ENCODE measurements at regions not wholly inside any gene's neighbourhood (a gene's known extent, or its start where the extent isn't known, plus 50 kb on each side); places are given as distances from the start of the nearest gene placed in this dataset.

- TF ChIP-seq, protein P1, sequence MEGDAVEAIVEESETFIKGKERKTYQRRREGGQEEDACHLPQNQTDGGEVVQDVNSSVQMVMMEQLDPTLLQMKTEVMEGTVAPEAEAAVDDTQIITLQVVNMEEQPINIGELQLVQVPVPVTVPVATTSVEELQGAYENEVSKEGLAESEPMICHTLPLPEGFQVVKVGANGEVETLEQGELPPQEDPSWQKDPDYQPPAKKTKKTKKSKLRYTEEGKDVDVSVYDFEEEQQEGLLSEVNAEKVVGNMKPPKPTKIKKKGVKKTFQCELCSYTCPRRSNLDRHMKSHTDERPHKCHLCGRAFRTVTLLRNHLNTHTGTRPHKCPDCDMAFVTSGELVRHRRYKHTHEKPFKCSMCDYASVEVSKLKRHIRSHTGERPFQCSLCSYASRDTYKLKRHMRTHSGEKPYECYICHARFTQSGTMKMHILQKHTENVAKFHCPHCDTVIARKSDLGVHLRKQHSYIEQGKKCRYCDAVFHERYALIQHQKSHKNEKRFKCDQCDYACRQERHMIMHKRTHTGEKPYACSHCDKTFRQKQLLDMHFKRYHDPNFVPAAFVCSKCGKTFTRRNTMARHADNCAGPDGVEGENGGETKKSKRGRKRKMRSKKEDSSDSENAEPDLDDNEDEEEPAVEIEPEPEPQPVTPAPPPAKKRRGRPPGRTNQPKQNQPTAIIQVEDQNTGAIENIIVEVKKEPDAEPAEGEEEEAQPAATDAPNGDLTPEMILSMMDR (IDR thresholded peaks at IDR 0.05), result no peak
- TF ChIP-seq POLR2A (IDR thresholded peaks at IDR 0.05), result no peak
Observed at GRCh38 chr4:85367815-85368214, 107.1 kb upstream of the ARHGAP24 start.
